ENCODE measurements at regions not wholly inside any gene's neighbourhood (a gene's known extent, or its start where the extent isn't known, plus 50 kb on each side); places are given as distances from the start of the nearest gene placed in this dataset.

DNA sequence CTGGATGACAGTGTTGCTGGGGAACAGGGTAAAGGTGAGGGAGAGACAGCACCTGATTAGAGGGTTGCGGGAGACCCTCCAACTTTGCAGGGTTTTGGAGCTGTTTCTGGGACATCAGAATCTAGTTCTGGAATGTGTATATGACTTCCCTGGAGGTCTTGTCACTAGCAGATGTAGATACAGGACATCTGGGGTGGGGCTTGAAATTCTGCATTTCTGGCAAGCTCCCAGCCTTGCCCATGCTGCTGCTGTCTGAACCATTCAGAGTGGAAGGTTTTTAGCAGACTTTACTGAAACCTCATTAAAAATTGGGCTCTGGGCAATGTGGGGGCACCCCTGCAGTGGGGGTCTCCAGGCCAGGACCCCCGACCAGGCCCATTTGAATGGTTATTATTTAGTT, 220.3 kb upstream of the SKOR2 start:
- Histone ChIP-seq H3K9me3 (no peaks in the 10 kb centered on the region), H3K27ac (ENCODE audit: low read depth in 2 of 2, low read length in 1 of 2) (no peak overlapping the region), H3K36me3 (replicated peaks in 1 of 2; ENCODE audit: control insufficient read depth in 1 of 2, insufficient read depth in 2 of 2, low read length in 1 of 2) (no peaks in the 10 kb centered on the region), H2AFZ (ENCODE audit: low read depth) (no peak overlapping the region), H4K20me1 (ENCODE audit: insufficient read depth) (no peaks in the 10 kb centered on the region), H3K9ac (no peak overlapping the region), H3K79me2 (ENCODE audit: insufficient read depth) (no peaks in the 10 kb centered on the region), H3K4me3 (ENCODE audit: low read depth in 2 of 2, low read length in 1 of 2) (no peak overlapping the region), H3F3A (replicated peaks; ENCODE audit: insufficient read depth) (no peaks in the 10 kb centered on the region), H3K4me2 (no peak overlapping the region), H3K4me1 (ENCODE audit: control insufficient read depth in 1 of 2, insufficient read depth in 2 of 2, low read depth in 1 of 2, low read length in 1 of 2) (no peaks in the 10 kb centered on the region), H3K9me2 (no peaks in the 10 kb centered on the region), H3K27me3 (ENCODE audit: insufficient read depth) (no peaks in the 10 kb centered on the region)
- POLR2A ChIA-PET: no interaction called here
- 51% methylated on average over 2 of the region's 2 CpGs for WGBS (ENCODE audit: low lambda C conversion rate)
- TF ChIP-seq, protein P1, sequence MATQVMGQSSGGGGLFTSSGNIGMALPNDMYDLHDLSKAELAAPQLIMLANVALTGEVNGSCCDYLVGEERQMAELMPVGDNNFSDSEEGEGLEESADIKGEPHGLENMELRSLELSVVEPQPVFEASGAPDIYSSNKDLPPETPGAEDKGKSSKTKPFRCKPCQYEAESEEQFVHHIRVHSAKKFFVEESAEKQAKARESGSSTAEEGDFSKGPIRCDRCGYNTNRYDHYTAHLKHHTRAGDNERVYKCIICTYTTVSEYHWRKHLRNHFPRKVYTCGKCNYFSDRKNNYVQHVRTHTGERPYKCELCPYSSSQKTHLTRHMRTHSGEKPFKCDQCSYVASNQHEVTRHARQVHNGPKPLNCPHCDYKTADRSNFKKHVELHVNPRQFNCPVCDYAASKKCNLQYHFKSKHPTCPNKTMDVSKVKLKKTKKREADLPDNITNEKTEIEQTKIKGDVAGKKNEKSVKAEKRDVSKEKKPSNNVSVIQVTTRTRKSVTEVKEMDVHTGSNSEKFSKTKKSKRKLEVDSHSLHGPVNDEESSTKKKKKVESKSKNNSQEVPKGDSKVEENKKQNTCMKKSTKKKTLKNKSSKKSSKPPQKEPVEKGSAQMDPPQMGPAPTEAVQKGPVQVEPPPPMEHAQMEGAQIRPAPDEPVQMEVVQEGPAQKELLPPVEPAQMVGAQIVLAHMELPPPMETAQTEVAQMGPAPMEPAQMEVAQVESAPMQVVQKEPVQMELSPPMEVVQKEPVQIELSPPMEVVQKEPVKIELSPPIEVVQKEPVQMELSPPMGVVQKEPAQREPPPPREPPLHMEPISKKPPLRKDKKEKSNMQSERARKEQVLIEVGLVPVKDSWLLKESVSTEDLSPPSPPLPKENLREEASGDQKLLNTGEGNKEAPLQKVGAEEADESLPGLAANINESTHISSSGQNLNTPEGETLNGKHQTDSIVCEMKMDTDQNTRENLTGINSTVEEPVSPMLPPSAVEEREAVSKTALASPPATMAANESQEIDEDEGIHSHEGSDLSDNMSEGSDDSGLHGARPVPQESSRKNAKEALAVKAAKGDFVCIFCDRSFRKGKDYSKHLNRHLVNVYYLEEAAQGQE (IDR thresholded peaks at IDR 0.05; ENCODE audit: low read depth, low read length): no peak
- no peak for TF ChIP-seq ELF1 (IDR thresholded peaks at IDR 0.05)
- TF ChIP-seq POLR2AphosphoS5 (IDR thresholded peaks at IDR 0.05; ENCODE audit: low read depth, low read length): no peak
- no peak for TF ChIP-seq NRF1 (IDR thresholded peaks at IDR 0.05; ENCODE audit: low read depth, low read length)
- no peak for TF ChIP-seq TCF12 (IDR thresholded peaks at IDR 0.05)
- TF ChIP-seq, protein P2, sequence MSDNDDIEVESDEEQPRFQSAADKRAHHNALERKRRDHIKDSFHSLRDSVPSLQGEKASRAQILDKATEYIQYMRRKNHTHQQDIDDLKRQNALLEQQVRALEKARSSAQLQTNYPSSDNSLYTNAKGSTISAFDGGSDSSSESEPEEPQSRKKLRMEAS (IDR thresholded peaks at IDR 0.05; ENCODE audit: low read depth): no peak
- no peak for TF ChIP-seq TEAD4 (IDR thresholded peaks at IDR 0.05; ENCODE audit: borderline replicate concordance, insufficient read depth)
- no peak for TF ChIP-seq SIN3A (IDR thresholded peaks at IDR 0.05; ENCODE audit: borderline replicate concordance, low read depth, low read length)
- no peak for TF ChIP-seq RFX5 (IDR thresholded peaks at IDR 0.05; ENCODE audit: low read length)
- TF ChIP-seq EP300 (IDR thresholded peaks at IDR 0.05; ENCODE audit: borderline replicate concordance in 1 of 2, low read depth in 1 of 2, low read length in 1 of 2): no peak
- no peak for TF ChIP-seq EZH2phosphoT487 (IDR thresholded peaks at IDR 0.05; ENCODE audit: borderline replicate concordance, low read depth)
- no peak for TF ChIP-seq RCOR1 (IDR thresholded peaks at IDR 0.05; ENCODE audit: low read length)
- TF ChIP-seq, protein P3, sequence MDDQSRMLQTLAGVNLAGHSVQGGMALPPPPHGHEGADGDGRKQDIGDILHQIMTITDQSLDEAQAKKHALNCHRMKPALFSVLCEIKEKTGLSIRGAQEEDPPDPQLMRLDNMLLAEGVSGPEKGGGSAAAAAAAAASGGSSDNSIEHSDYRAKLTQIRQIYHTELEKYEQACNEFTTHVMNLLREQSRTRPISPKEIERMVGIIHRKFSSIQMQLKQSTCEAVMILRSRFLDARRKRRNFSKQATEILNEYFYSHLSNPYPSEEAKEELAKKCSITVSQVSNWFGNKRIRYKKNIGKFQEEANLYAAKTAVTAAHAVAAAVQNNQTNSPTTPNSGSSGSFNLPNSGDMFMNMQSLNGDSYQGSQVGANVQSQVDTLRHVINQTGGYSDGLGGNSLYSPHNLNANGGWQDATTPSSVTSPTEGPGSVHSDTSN (IDR thresholded peaks at IDR 0.05): no peak
- CTCF ChIA-PET: no interaction called here
- no peak for DNase-seq

DNA sequence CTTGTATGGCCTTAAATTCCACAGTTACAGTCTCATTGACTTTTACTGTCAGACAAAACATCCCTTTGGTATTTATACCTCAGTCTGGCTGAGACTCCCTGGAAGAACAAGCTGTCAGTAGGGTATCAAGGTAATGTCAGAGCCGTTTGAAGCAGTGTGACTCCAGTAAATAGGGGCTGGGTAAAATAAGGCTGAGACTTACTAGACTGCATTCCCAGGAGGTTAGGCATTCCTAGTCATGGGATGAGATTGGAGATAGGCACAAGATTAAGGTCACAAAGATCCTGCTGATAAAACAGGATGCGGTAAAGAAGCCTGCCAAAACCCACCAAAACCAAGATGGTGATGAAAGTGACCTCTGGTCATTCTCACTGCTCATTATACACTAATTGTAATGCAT, 219.5 kb upstream of the SKOR2 start:
- no peak for DNase-seq
- Histone ChIP-seq H3F3A (replicated peaks; ENCODE audit: insufficient read depth) (no peaks in the 10 kb centered on the region), H3K9ac (no peak overlapping the region), H3K27ac (ENCODE audit: low read depth in 2 of 2, low read length in 1 of 2) (no peak overlapping the region), H3K79me2 (ENCODE audit: insufficient read depth) (no peaks in the 10 kb centered on the region), H2AFZ (ENCODE audit: low read depth) (no peak overlapping the region), H3K36me3 (replicated peaks in 1 of 2; ENCODE audit: control insufficient read depth in 1 of 2, insufficient read depth in 2 of 2, low read length in 1 of 2) (no peaks in the 10 kb centered on the region), H3K9me3 (no peaks in the 10 kb centered on the region), H3K4me1 (ENCODE audit: control insufficient read depth in 1 of 2, insufficient read depth in 2 of 2, low read depth in 1 of 2, low read length in 1 of 2) (no peaks in the 10 kb centered on the region), H4K20me1 (ENCODE audit: insufficient read depth) (no peaks in the 10 kb centered on the region), H3K9me2 (no peaks in the 10 kb centered on the region), H3K4me2 (no peak overlapping the region), H3K27me3 (ENCODE audit: insufficient read depth) (no peaks in the 10 kb centered on the region), H3K4me3 (ENCODE audit: low read depth in 2 of 2, low read length in 1 of 2) (no peak overlapping the region)
- no peak for TF ChIP-seq ELF1 (IDR thresholded peaks at IDR 0.05)
- TF ChIP-seq FOXJ3 (CRISPR knock-in tag; IDR thresholded peaks at IDR 0.05): no peak
- no peak for TF ChIP-seq FOSL2 (IDR thresholded peaks at IDR 0.05; ENCODE audit: borderline replicate concordance, low read depth)
- TF ChIP-seq TEAD4 (IDR thresholded peaks at IDR 0.05; ENCODE audit: borderline replicate concordance, insufficient read depth): no peak
- TF ChIP-seq, protein P2 (IDR thresholded peaks at IDR 0.05; ENCODE audit: low read depth): no peak
- no peak for TF ChIP-seq YY1 (IDR thresholded peaks at IDR 0.05; ENCODE audit: low read depth)
- TF ChIP-seq JUND (IDR thresholded peaks at IDR 0.05): no peak
- TF ChIP-seq, protein P1 (IDR thresholded peaks at IDR 0.05; ENCODE audit: low read depth, low read length): no peak
- TF ChIP-seq NRF1 (IDR thresholded peaks at IDR 0.05; ENCODE audit: low read depth, low read length): no peak
- no peak for TF ChIP-seq EZH2phosphoT487 (IDR thresholded peaks at IDR 0.05; ENCODE audit: borderline replicate concordance, low read depth)
- WGBS (ENCODE audit: low lambda C conversion rate): 30% methylated on average over 2 of the region's 2 CpGs
- POLR2A ChIA-PET: no interaction called here
- CTCF ChIA-PET: no interaction called here

All from SK-N-SH (cell line).